KMS-11 (cell line): ENCODE measurements at regions not wholly inside any gene's neighbourhood (a gene's known extent, or its start where the extent isn't known, plus 50 kb on each side); places are given as distances from the start of the nearest gene placed in this dataset.

Experiments used
- H2AFZ ChIP-seq: fragments of 200-600 bp; sonication (generic); 2 replicates; pipeline ENCODE4 v1.6.1; 2016; ENCODE audit warnings: antibody characterized with exemption, mixed run types, low read depth
- H3K27ac ChIP-seq: fragments of 200-600 bp; sonication (generic); 2 replicates; pipeline ENCODE4 v1.6.1; 2016; ENCODE audit warnings: mild to moderate bottlenecking, mixed run types
- H3K27me3 ChIP-seq: fragments of 200-600 bp; sonication (generic); 2 replicates; pipeline ENCODE4 v1.6.1; 2017; ENCODE audit warnings: mild to moderate bottlenecking, low read depth, mixed run types, moderate library complexity; ENCODE audit not compliant: insufficient read depth
- H3K36me3 ChIP-seq: fragments of 200-600 bp; sonication (generic); 2 replicates; pipeline ENCODE4 v1.6.1; 2017; ENCODE audit warnings: mild to moderate bottlenecking, mixed run types; ENCODE audit not compliant: insufficient read depth
- H3K4me1 ChIP-seq: fragments of 200-600 bp; sonication (generic); 2 replicates; pipeline ENCODE4 v1.6.1; 2016; ENCODE audit warnings: mild to moderate bottlenecking, low read depth, mixed run types; ENCODE audit not compliant: poor library complexity, severe bottlenecking
- H3K4me2 ChIP-seq: fragments of 200-600 bp; sonication (generic); 2 replicates; pipeline ENCODE4 v1.7.0; 2016; ENCODE audit warnings: mild to moderate bottlenecking, mixed run types
- H3K4me3 ChIP-seq: fragments of 200-600 bp; sonication (generic); IDR thresholded peaks from 2 replicates; pipeline ENCODE4 v1.6.1; 2017; ENCODE audit warnings: low read depth, low read length, mixed read lengths; ENCODE audit not compliant: insufficient read depth
- H3K79me2 ChIP-seq: fragments of 200-600 bp; sonication (generic); 2 replicates; pipeline ENCODE4 v1.6.1; 2016; ENCODE audit warnings: low read depth, mixed run types; ENCODE audit not compliant: insufficient read depth
- H3K9ac ChIP-seq: fragments of 200-600 bp; sonication (generic); 2 replicates; pipeline ENCODE4 v1.6.1; 2016; ENCODE audit warnings: mild to moderate bottlenecking, mixed run types
- H4K20me1 ChIP-seq: fragments of 200-600 bp; sonication (generic); 2 replicates; pipeline ENCODE4 v1.6.1; 2016; ENCODE audit warnings: mild to moderate bottlenecking, mixed run types; ENCODE audit not compliant: insufficient read depth
- CTCF ChIP-seq: fragments of 200-600 bp; sonication (generic); conservative IDR thresholded peaks from 2 replicates; pipeline ENCODE4 v1.6.1; 2017; ENCODE audit warnings: low read depth, mild to moderate bottlenecking, antibody characterized with exemption, low read length, moderate library complexity, mixed read lengths

DNA sequence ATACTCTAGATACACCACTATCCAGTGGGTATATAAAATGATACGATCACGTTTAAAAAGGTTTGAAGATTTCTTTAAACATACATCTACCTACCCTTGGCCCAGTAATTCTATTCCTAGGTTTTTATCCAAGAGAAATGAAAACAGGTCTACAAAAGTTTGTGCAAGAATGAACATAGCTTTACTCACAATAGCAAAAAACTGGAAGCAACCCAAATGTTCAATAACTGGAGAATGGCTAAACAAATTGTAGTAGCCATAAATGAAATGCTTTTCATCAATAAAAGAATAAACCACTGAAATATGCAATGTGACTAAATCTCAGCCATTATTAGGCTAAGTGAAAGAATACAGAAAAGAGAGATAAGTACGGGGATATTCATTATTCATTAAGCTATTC lies 438.9 kb downstream of the ARHGEF28 start:
- no peak overlapping the region for H2AFZ ChIP-seq
- no peak overlapping the region for H3K27ac ChIP-seq
- H3K4me2 ChIP-seq = no peak overlapping the region
- TF ChIP-seq CTCF = no peak
- H3K27me3 ChIP-seq = no peaks in the 10 kb centered on the region
- H3K79me2 ChIP-seq = no peaks in the 10 kb centered on the region
- no peaks in the 10 kb centered on the region for H3K36me3 ChIP-seq
- peaks cover 11% of the 10 kb centered on the region for H3K4me1 ChIP-seq
- H4K20me1 ChIP-seq = no peaks in the 10 kb centered on the region
- no peak overlapping the region for H3K9ac ChIP-seq
- no peak overlapping the region for H3K4me3 ChIP-seq

DNA sequence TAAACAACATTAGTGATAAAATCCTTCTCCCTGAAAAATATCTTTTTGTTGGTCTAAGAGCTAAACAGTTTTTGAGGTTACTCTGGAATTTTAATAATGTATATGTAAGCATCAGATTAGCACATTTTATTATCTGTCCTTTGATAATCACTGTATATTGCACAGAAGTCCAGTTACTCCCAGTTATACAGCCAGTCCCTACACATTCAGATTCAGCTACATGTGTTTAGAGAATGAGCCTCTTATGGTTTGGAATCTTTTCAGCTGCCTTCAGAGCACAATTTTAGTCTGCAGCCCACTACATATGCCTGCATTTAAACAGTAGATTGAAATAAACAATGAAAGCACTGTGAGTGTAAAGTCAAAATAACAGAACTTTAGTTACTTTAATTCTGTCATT lies 438.2 kb downstream of the ARHGEF28 start:
- H3K4me2 ChIP-seq = no peak overlapping the region
- no peaks in the 10 kb centered on the region for H3K27me3 ChIP-seq
- H3K27ac ChIP-seq = no peak overlapping the region
- no peaks in the 10 kb centered on the region for H4K20me1 ChIP-seq
- peaks cover 11% of the 10 kb centered on the region for H3K4me1 ChIP-seq
- no peaks in the 10 kb centered on the region for H3K79me2 ChIP-seq
- H2AFZ ChIP-seq = no peak overlapping the region
- H3K36me3 ChIP-seq = no peaks in the 10 kb centered on the region
- H3K9ac ChIP-seq = no peak overlapping the region
- no peak overlapping the region for H3K4me3 ChIP-seq
- TF ChIP-seq CTCF = no peak

DNA sequence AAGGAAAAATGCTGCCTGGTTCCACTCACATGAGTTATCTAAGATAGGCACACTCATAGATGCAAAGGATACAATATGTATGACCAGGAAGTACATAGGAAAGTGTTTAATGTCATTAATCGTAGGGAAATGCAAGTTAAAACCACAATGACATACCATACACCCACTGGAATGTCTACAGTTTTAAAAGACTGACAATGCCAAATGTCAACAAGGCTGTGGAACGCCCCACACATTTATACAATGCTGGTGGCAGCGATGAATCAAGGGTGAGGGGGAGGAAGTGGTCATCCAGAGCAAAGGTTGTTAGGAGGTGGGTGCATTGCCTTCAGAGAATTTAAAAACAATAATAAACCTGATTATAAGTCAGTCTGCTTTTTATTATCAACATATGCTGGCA lies 437.8 kb downstream of the ARHGEF28 start:
- Histone ChIP-seq H3K27ac (no peak overlapping the region), H3K4me2 (no peak overlapping the region), H4K20me1 (no peaks in the 10 kb centered on the region), H3K4me3 (no peak overlapping the region), H3K27me3 (no peaks in the 10 kb centered on the region), H3K9ac (no peak overlapping the region), H3K79me2 (no peaks in the 10 kb centered on the region), H2AFZ (no peak overlapping the region), H3K36me3 (no peaks in the 10 kb centered on the region), H3K4me1 (peaks cover 11% of the 10 kb centered on the region)
- no peak for TF ChIP-seq CTCF

GRCh38 chr5:74063346-74063745 lies 437.4 kb downstream of the ARHGEF28 start:
- Histone ChIP-seq H3K27ac (no peak overlapping the region), H3K4me2 (no peak overlapping the region), H3K79me2 (no peaks in the 10 kb centered on the region), H3K4me3 (no peak overlapping the region), H3K9ac (no peak overlapping the region), H4K20me1 (no peaks in the 10 kb centered on the region), H3K36me3 (no peaks in the 10 kb centered on the region), H3K4me1 (peaks cover 11% of the 10 kb centered on the region), H2AFZ (no peak overlapping the region), H3K27me3 (no peaks in the 10 kb centered on the region)
- TF ChIP-seq CTCF = no peak

- H3K4me3 ChIP-seq = no peak overlapping the region
- no peak for TF ChIP-seq CTCF
- H4K20me1 ChIP-seq = no peaks in the 10 kb centered on the region
- H3K36me3 ChIP-seq = no peaks in the 10 kb centered on the region
- H3K27me3 ChIP-seq = no peaks in the 10 kb centered on the region
- no peaks in the 10 kb centered on the region for H3K79me2 ChIP-seq
- H3K4me1 ChIP-seq = peaks cover 21% of the 10 kb centered on the region
- H3K9ac ChIP-seq = no peak overlapping the region
- no peak overlapping the region for H3K27ac ChIP-seq
- H3K4me2 ChIP-seq = no peak overlapping the region
- H2AFZ ChIP-seq = no peak overlapping the region
Observed at GRCh38 chr5:74061292-74061691, 435.3 kb downstream of the ARHGEF28 start.
